ENCODE measurements at regions not wholly inside any gene's neighbourhood (a gene's known extent, or its start where the extent isn't known, plus 50 kb on each side); places are given as distances from the start of the nearest gene placed in this dataset.

DNA sequence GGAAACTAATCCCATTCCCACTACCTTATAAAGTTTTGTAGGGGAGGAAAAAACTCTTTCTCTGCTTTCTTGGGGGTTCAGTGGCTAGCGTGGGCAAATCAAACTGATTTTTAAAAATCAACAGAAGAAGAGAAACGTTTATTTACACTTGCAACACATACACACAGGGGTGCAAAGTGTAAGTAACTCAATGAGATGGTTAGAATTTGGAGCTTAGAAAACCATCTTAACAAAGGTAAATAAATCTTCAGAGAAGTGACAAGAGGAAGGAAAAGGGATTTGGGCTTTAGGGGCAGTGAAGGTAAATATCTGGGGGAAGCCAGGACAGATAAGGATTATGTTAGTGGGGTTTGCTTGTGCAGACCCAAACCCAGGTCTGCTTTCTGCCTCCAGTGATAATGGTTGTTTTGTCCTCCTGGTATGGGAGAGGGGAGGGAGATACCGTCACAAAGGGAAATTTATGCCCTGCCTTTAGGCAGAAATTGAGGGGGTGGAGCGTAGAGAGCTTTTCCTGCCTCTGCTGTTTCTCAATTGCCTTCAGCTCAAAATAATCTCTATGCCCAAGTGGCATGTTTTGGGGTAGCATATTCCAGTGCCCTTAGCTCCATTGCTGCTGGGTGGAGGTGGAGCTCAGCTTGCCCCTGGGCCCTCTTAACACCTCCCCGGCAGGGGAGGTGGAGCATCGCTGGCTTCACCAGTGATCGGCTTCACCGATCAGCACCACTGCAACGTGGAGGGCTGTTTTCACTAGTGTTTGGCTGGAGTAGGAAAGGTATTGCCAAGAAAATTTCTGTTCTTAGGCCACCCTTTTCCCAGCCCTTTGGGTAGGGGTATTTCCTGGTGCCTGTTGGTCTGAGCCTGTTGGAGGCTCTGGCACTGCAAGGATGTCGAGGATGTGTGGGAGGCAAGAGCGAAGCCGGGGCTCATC, 92.2 kb downstream of the TEX51 start:
- DNase-seq (ENCODE audit: low spot score): no peak

DNA sequence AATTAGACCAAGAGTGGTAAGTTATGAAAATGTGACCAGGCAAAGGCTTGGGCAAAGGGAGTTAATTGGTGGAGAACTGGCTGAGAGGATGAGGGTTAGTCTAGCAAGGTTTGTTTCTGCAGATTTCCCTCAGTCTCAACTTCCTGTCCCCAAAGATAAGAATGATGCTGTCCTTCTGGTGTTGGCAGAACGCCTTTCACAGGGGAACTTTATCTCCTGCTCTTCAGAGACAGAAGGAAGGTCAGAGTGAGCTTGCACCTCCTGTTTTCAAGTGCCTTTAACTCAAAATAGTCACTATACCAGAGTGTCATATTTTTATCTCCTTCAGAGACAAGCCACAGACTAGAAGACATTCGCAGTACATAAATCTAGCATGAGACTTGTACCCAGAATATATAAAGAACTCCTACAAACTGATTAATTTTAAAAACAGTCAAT, 95.7 kb downstream of the TEX51 start:
- DNase-seq (ENCODE audit: low spot score): no peak

DNA sequence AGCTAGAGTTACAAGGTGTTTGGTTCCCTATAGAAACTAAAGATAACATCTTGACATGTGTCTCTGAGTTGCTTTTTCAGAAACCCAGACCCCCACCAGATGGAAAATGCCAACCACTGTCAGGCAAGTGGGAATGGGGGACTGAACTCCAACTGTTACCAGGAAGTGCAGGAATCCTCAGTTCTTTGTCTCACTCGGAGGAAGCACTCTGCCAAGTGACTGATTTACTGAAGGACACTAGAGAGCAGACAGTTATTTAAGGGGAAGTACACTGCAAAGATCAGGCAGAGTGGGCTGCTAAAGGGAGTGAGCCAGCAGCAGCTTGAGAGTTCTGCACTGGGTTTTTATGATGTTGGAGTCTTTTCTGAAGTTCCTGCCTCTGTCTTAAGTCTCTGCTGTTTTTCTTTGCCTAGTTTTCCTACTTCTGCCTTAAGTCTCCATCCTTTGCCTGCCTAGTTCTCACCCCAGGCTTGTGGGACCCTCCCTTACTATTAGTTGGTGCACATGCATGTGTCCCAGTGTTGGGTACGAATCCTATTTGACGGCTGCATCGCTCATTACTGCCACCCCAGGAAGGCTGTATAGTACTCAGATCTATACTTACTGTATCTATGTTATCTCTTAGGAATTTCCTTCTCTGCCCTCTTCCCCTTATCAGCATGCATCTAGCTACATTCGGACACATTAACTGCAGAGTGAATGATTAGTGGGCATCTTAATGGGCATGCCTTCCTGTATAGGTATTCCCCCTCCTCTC, 97.1 kb downstream of the TEX51 start:
- DNase-seq (ENCODE audit: low spot score): no peak

GRCh38 chr2:126996378-126996699, 97.6 kb downstream of the TEX51 start:
- no peak for DNase-seq (ENCODE audit: low spot score)
